Stimulated activated memory B cell treated with anti-CD40 and anti-IgM and Interleukin-4, amounts not matched to agents 10 μg/mL and 1 μg/mL and 100 μg/mL, for 72 hours (primary cell): ENCODE measurements at regions not wholly inside any gene's neighbourhood (a gene's known extent, or its start where the extent isn't known, plus 50 kb on each side); places are given as distances from the start of the nearest gene placed in this dataset.
"Not testable (repeated sequence)": the region's sequence is repeated elsewhere in the genome, so short reads cannot be mapped to it uniquely, and the experiment has no call there.

Source experiments
- ATAC-seq: fragments of 150-1000 bp; cut with Tn5 transposase; 2 replicates; pipeline ENCODE4 v1.10.0; 2021
- H3K27ac Mint-ChIP-seq: one replicate; pipeline ENCODE4 v1.8.0; 2022; ENCODE audit warnings: mild to moderate bottlenecking, mixed read lengths
- H3K27me3 Mint-ChIP-seq: one replicate; pipeline ENCODE4 v1.8.0; 2022; ENCODE audit warnings: mixed read lengths
- H3K36me3 Mint-ChIP-seq: one replicate; pipeline ENCODE4 v1.8.0; 2022; ENCODE audit warnings: mixed read lengths
- H3K4me1 Mint-ChIP-seq: one replicate; pipeline ENCODE4 v1.8.0; 2022; ENCODE audit warnings: mixed read lengths
- H3K4me3 Mint-ChIP-seq: one replicate; pipeline ENCODE4 v1.8.0; 2022; ENCODE audit warnings: mild to moderate bottlenecking, moderate library complexity, mixed read lengths
- H3K9me3 Mint-ChIP-seq: one replicate; pipeline ENCODE4 v1.8.0; 2022; ENCODE audit warnings: mixed read lengths

- ATAC-seq, result no peak
- Mint-ChIP-seq H3K4me3 (no peak overlapping the region), H3K27ac (no peak overlapping the region)
Measured at GRCh38 chr3:72032441-72033135, 247.6 kb upstream of the PROK2 start.

DNA sequence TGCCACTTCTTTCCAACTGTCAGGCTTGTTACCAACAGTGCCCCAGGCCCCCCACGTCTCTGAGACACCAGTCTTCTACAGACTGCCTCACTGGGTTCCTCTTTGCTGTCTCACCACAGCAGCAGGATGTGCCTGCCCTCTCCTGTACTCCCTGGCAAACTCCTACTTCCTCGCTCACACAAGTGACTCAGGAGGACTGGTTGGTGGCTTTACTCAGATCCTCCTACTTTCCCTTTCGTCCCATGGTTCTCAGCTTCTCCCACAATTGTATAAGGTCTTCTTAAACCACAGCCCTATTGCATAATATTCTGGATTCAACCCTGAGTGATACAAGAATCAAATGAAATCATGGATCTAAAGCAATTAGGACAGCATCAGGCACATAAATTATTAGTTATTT lies 246.6 kb upstream of the PROK2 start:
- no peak overlapping the region for H3K27ac Mint-ChIP-seq
- no peak for ATAC-seq
- H3K4me1 Mint-ChIP-seq, result peaks cover 12% of the 10 kb centered on the region
- peaks cover 18% of the 10 kb centered on the region for H3K27me3 Mint-ChIP-seq
- no peaks in the 10 kb centered on the region for H3K9me3 Mint-ChIP-seq
- H3K36me3 Mint-ChIP-seq, result no peaks in the 10 kb centered on the region
- H3K4me3 Mint-ChIP-seq, result no peak overlapping the region

More at GRCh38 chr3:72032441-72033135, 247.6 kb upstream of the PROK2 start:
- Mint-ChIP-seq H3K27me3 (peaks cover 24% of the 10 kb centered on the region), H3K36me3 (no peaks in the 10 kb centered on the region), H3K9me3 (peaks cover 3% of the 10 kb centered on the region), H3K4me1 (peaks cover 12% of the 10 kb centered on the region)

- not testable (repeated sequence) for H3K27ac Mint-ChIP-seq, H3K4me3 Mint-ChIP-seq, ATAC-seq, H3K9me3 Mint-ChIP-seq, H3K36me3 Mint-ChIP-seq
- peaks cover 12% of the 10 kb centered on the region for H3K27me3 Mint-ChIP-seq
- peaks cover 12% of the 10 kb centered on the region for H3K4me1 Mint-ChIP-seq
Measured at GRCh38 chr3:72030296-72030695, 245.3 kb upstream of the PROK2 start.

DNA sequence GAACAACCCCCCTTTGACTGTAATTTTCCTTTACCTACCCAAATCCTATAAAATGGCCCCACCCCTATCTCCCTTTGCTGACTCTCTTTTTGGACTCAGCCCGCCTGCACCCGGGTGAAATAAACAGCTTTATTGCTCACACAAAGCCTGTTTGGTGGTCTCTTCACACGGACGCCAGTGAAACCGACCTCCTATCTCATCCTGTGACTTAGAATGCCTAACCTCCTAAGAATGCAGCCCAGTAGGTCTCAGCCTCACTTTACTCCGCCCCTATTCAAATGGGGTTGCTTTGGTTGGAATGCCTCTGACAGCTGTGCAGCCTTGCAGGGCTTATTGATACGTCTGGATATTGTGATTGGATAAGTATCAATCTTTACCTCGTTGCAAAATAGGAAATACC lies 243.8 kb upstream of the PROK2 start:
- H3K9me3 Mint-ChIP-seq, H3K4me3 Mint-ChIP-seq, ATAC-seq, H3K4me1 Mint-ChIP-seq, H3K27ac Mint-ChIP-seq, H3K36me3 Mint-ChIP-seq: not testable (repeated sequence)
- H3K27me3 Mint-ChIP-seq, result peaks cover 16% of the 10 kb centered on the region

GRCh38 chr3:72028307-72028706 lies 243.4 kb upstream of the PROK2 start:
- not testable (repeated sequence) for ATAC-seq, H3K4me3 Mint-ChIP-seq, H3K9me3 Mint-ChIP-seq, H3K4me1 Mint-ChIP-seq, H3K36me3 Mint-ChIP-seq, H3K27ac Mint-ChIP-seq
- H3K27me3 Mint-ChIP-seq, result peaks cover 20% of the 10 kb centered on the region

GRCh38 chr3:72027728-72028127 lies 242.8 kb upstream of the PROK2 start:
- not testable (repeated sequence) for H3K4me3 Mint-ChIP-seq, H3K4me1 Mint-ChIP-seq, H3K9me3 Mint-ChIP-seq, H3K36me3 Mint-ChIP-seq, ATAC-seq, H3K27ac Mint-ChIP-seq
- H3K27me3 Mint-ChIP-seq, result peaks cover 20% of the 10 kb centered on the region

DNA sequence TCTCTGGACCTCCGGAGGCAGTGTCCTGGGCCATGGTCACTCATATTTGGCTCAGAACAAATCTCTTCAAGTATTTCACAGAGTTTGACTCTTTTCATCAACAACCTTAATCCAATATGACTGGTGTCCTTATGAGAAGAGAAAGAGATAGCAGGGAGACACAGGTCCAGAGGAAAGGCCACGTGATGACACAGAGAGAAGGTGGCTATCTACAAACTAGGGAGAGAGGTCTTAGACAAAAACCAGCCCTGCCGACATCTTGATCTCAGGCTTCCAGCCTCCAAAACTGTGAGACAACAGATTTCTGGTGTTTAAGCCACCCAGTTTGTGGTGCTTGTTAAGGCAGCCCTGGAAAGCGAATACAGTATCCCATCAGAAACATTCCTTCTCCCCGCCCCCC lies 237.1 kb upstream of the PROK2 start:
- no peaks in the 10 kb centered on the region for H3K4me1 Mint-ChIP-seq
- H3K4me3 Mint-ChIP-seq, result no peak overlapping the region
- H3K27ac Mint-ChIP-seq, result no peak overlapping the region
- no peak for ATAC-seq
- H3K9me3 Mint-ChIP-seq, result peaks cover 7% of the 10 kb centered on the region
- peaks cover 8% of the 10 kb centered on the region for H3K36me3 Mint-ChIP-seq
- peaks cover 20% of the 10 kb centered on the region for H3K27me3 Mint-ChIP-seq

GRCh38 chr3:72021531-72021930 lies 236.6 kb upstream of the PROK2 start:
- no peaks in the 10 kb centered on the region for H3K4me1 Mint-ChIP-seq
- peaks cover 7% of the 10 kb centered on the region for H3K9me3 Mint-ChIP-seq
- H3K4me3 Mint-ChIP-seq, result no peak overlapping the region
- no peak for ATAC-seq
- peaks cover 8% of the 10 kb centered on the region for H3K36me3 Mint-ChIP-seq
- H3K27ac Mint-ChIP-seq, result no peak overlapping the region
- H3K27me3 Mint-ChIP-seq, result peaks cover 20% of the 10 kb centered on the region

DNA sequence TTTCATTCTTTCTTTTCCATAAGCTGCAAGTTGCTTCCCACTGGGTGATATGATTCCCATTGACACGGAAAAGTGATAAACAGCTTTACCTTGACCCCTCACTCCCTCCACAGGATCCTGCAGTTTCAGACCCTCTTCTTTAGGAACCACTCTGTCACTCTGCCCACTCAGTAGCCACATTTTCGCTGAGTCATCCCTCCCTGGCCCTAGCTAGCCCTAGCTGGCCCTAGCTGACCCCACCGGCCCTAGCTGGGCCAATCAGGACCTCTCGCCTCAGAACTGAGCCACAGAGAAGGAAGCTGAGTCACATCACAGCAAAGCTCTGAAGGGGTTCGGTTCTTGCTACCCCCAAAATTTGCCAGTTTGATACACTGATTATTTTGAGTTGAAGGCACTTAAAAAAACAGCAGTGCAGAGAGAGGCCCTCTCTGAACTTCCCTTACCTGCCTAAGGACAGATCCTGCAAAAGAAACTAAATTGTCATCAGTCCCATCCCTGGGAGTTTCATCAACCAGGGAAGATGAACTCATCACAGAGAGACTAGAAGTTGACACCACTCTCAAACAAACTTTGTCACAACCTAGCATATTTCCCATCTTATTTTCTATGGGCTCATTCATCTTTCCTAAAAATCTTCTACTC lies 233.5 kb upstream of the PROK2 start:
- Mint-ChIP-seq H3K27ac (no peak overlapping the region), H3K4me3 (no peak overlapping the region), H3K36me3 (no peaks in the 10 kb centered on the region), H3K4me1 (peaks cover 8% of the 10 kb centered on the region), H3K27me3 (peaks cover under 1% of the 10 kb centered on the region), H3K9me3 (no peaks in the 10 kb centered on the region)
- ATAC-seq, result no peak

DNA sequence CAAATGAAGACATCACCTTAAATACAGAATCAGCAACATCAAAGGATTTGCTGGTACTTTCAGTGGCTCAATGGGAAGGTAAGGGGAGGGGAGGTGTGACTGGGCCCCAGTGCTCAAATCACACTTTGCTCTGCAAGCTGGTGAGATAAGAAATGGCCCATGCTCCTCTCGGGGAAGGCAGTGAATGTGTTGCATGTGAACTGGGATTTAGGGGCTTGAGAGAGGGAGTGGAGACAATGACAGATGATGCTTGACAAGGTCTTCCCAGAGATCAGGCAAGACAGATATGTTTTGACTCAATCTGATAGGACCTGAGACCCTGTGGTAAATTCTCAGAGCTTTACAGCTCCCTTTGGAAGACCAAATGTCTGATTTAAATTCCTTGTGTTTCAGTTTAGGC lies 233.0 kb upstream of the PROK2 start:
- ATAC-seq, result no peak
- H3K27me3 Mint-ChIP-seq, result peaks cover 2% of the 10 kb centered on the region
- H3K27ac Mint-ChIP-seq, result no peak overlapping the region
- peaks cover 8% of the 10 kb centered on the region for H3K4me1 Mint-ChIP-seq
- H3K4me3 Mint-ChIP-seq, result no peak overlapping the region
- H3K36me3 Mint-ChIP-seq, result no peaks in the 10 kb centered on the region
- no peaks in the 10 kb centered on the region for H3K9me3 Mint-ChIP-seq

DNA sequence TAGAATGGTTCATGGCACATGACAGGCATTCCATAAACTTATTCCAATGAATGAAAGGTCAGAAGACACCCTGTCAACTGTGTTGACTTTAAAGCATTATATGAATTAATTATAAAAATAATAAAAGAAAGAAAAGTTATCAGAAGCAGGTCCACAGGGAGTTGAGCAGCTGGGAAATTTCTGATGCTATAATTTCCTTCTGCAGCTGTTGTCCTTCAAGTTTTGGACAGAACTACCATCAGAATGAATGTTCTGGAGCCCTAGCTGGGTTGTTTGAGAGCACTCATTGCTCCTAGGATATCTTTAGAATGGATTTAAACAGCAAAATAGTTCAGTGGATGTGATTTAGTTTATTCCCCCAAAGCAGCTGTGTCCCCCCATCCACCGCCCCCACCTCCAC lies 232.4 kb upstream of the PROK2 start:
- H3K27ac Mint-ChIP-seq, result no peak overlapping the region
- H3K4me3 Mint-ChIP-seq, result no peak overlapping the region
- ATAC-seq, result no peak
- peaks cover 7% of the 10 kb centered on the region for H3K27me3 Mint-ChIP-seq
- peaks cover 8% of the 10 kb centered on the region for H3K4me1 Mint-ChIP-seq
- H3K36me3 Mint-ChIP-seq, result no peaks in the 10 kb centered on the region
- no peaks in the 10 kb centered on the region for H3K9me3 Mint-ChIP-seq

DNA sequence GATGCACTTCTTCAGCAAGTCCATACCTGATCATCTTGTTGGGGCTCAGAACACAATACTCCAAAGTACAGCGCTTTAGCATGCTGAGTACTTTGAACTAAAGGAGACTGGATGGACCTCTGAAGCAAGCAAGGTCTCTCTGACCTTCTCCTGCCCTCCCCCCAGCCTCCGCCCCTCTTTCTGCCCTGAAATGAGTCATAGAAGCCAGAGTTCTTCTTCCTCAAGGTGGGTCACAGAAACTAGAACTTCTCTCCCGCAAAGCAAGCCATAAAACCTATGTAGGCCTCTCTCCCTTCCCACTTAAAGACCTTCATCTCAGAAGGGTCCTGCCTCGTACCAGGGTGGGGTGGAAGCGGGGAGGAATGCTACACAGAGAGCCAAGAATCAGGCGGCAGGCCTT lies 230.5 kb upstream of the PROK2 start:
- peak; percentile 52 for ATAC-seq
- Mint-ChIP-seq H3K27me3 (peaks cover 20% of the 10 kb centered on the region), H3K4me3 (no peak overlapping the region), H3K9me3 (no peaks in the 10 kb centered on the region), H3K4me1 (peaks cover 8% of the 10 kb centered on the region), H3K27ac (no peak overlapping the region), H3K36me3 (no peaks in the 10 kb centered on the region)

- H3K4me1 Mint-ChIP-seq, result peaks cover 8% of the 10 kb centered on the region
- peaks cover 36% of the 10 kb centered on the region for H3K27me3 Mint-ChIP-seq
- H3K36me3 Mint-ChIP-seq, result no peaks in the 10 kb centered on the region
- H3K4me3 Mint-ChIP-seq, result no peak overlapping the region
- H3K27ac Mint-ChIP-seq, result no peak overlapping the region
- no peak for ATAC-seq
- H3K9me3 Mint-ChIP-seq, result no peaks in the 10 kb centered on the region
Measured at GRCh38 chr3:72013084-72013483, 228.1 kb upstream of the PROK2 start.

DNA sequence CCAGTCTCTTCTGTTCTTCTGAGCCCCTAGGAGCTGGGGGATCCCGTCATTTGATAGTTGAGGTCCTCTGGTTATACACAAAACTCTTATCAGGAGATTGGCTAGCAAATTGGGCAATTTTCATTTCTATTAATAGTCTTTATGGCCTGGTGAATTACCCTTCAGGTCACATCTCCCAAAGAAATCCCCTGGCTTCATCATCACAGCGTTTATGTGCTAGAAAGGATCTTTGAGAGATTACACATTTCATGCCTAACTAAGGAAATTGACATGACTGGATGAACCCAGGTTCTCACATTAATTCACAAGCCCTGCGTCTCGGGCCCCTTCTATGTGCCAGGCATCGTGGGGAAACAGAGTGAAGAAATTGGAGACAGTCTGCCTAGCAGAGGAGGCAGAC lies 227.4 kb upstream of the PROK2 start:
- ATAC-seq, result no peak
- Mint-ChIP-seq H3K4me1 (peaks cover 8% of the 10 kb centered on the region), H3K4me3 (no peak overlapping the region), H3K9me3 (no peaks in the 10 kb centered on the region), H3K36me3 (no peaks in the 10 kb centered on the region), H3K27me3 (peaks cover 43% of the 10 kb centered on the region), H3K27ac (no peak overlapping the region)

- Mint-ChIP-seq H3K27me3 (peaks cover 44% of the 10 kb centered on the region), H3K36me3 (no peaks in the 10 kb centered on the region), H3K9me3 (no peaks in the 10 kb centered on the region), H3K4me1 (peaks cover 8% of the 10 kb centered on the region), H3K27ac (no peak overlapping the region), H3K4me3 (no peak overlapping the region)
- no peak for ATAC-seq
Measured at GRCh38 chr3:72011485-72011884, 226.5 kb upstream of the PROK2 start.

GRCh38 chr3:72009851-72010443 lies 225.0 kb upstream of the PROK2 start:
- ATAC-seq, result peak; percentile 55

More at GRCh38 chr3:72009851-72010443, 225.0 kb upstream of the PROK2 start:
- H3K9me3 Mint-ChIP-seq, result no peaks in the 10 kb centered on the region
- H3K27me3 Mint-ChIP-seq, result peaks cover 51% of the 10 kb centered on the region
- no peak overlapping the region for H3K4me3 Mint-ChIP-seq
- no peaks in the 10 kb centered on the region for H3K36me3 Mint-ChIP-seq
- no peaks in the 10 kb centered on the region for H3K4me1 Mint-ChIP-seq
- no peak overlapping the region for H3K27ac Mint-ChIP-seq
